K562 (cell line): ENCODE measurements at regions not wholly inside any gene's neighbourhood (a gene's known extent, or its start where the extent isn't known, plus 50 kb on each side); places are given as distances from the start of the nearest gene placed in this dataset.

Experiments used
- POLR2A ChIP-seq: fragments of 450-650 bp; conservative IDR thresholded peaks from 2 replicates; pipeline ENCODE4 v1.6.1; 2016
- PREB ChIP-seq: sonication (generic); formaldehyde crosslinking; IDR thresholded peaks from 2 replicates; pipeline ENCODE4 v1.8.1; 2023; ENCODE audit warnings: mild to moderate bottlenecking, missing genetic modification reagents

DNA sequence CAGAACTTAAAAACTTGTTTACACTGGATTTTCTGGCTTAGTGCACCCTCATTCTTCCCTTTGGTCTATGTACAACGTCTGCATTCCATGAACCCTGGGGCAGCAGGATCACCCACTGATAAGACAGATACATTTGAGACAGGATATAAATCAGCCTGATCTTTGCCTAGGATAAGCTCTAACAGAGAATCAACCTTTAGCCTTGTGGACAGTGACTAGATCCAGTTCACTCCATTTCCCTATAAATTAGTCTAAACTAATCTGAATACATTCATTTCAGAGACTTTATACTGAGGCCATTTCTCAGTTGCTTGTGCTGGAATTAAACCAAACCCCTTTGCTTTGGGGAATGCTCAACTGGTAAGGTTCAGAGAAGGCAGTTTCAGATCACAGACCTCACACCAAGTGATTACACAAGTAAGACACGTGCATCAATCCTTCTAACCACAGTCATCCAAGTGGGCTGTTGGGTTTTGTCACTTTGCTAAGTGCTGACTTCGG lies 639.8 kb upstream of the FZD8 start:
- no peak for TF ChIP-seq PREB (CRISPR knock-in tag)
- no peak for TF ChIP-seq POLR2A
